Loucy (cell line): ENCODE measurements at regions not wholly inside any gene's neighbourhood (a gene's known extent, or its start where the extent isn't known, plus 50 kb on each side); places are given as distances from the start of the nearest gene placed in this dataset.

Experiments used
- H2AFZ ChIP-seq: fragments of 200-600 bp; sonication (generic); 2 replicates; pipeline ENCODE4 v1.6.0; 2016; ENCODE audit warnings: antibody characterized with exemption, mild to moderate bottlenecking, low read length, moderate library complexity
- H3F3A ChIP-seq: fragments of 200-600 bp; 2 replicates; pipeline ENCODE4 v1.6.0; 2016; ENCODE audit warnings: antibody characterized with exemption, low read depth, mild to moderate bottlenecking
- H3K27me3 ChIP-seq: fragments of 200-600 bp; sonication (generic); 2 replicates; pipeline ENCODE4 v1.6.1; 2014; ENCODE audit warnings: low read length, mild to moderate bottlenecking; ENCODE audit not compliant: insufficient read depth, poor library complexity, severe bottlenecking
- H3K36me3 ChIP-seq: fragments of 200-600 bp; sonication (generic); 2 replicates; pipeline ENCODE4 v1.6.1; 2016; ENCODE audit warnings: low read length; ENCODE audit not compliant: insufficient read depth
- H3K4me1 ChIP-seq: fragments of 200-600 bp; sonication (generic); 2 replicates; pipeline ENCODE4 v1.5.1; 2014; ENCODE audit warnings: low read length, mild to moderate bottlenecking; ENCODE audit not compliant: insufficient read depth, poor library complexity, severe bottlenecking
- H3K4me2 ChIP-seq: fragments of 200-600 bp; sonication (generic); 2 replicates; pipeline ENCODE4 v1.6.0; 2014; ENCODE audit warnings: antibody characterized with exemption, low read length, low read depth, mild to moderate bottlenecking; ENCODE audit not compliant: poor library complexity, severe bottlenecking
- H3K4me3 ChIP-seq: fragments of 200-600 bp; sonication (generic); 2 replicates; pipeline ENCODE4 v1.5.1; 2014; ENCODE audit warnings: low read length, mild to moderate bottlenecking, mixed read lengths; ENCODE audit not compliant: poor library complexity, severe bottlenecking
- H3K79me2 ChIP-seq: fragments of 200-600 bp; sonication (generic); 2 replicates; pipeline ENCODE4 v1.6.1; 2014; ENCODE audit warnings: low read length; ENCODE audit not compliant: insufficient read depth
- H3K9ac ChIP-seq: fragments of 200-600 bp; sonication (generic); 2 replicates; pipeline ENCODE4 v1.6.0; 2014; ENCODE audit warnings: mild to moderate bottlenecking, low read depth, low read length, moderate library complexity; ENCODE audit not compliant: poor library complexity, severe bottlenecking
- H3K9me2 ChIP-seq: fragments of 200-600 bp; sonication (generic); replicated peaks from 2 replicates; pipeline ENCODE4 v1.6.1; 2016; ENCODE audit warnings: low read depth, low read length, mixed read lengths
- H3K9me3 ChIP-seq: fragments of 200-600 bp; sonication (generic); 2 replicates; pipeline ENCODE4 v1.6.1; 2014; ENCODE audit warnings: mild to moderate bottlenecking, antibody characterized with exemption, low read length, low read depth; ENCODE audit not compliant: insufficient read depth
- H4K20me1 ChIP-seq: fragments of 200-600 bp; sonication (generic); 2 replicates; pipeline ENCODE4 v1.6.0; 2014; ENCODE audit warnings: antibody characterized with exemption, low read length, mild to moderate bottlenecking; ENCODE audit not compliant: insufficient read depth, poor library complexity, severe bottlenecking
- EZH2phosphoT487 ChIP-seq: fragments of 200-600 bp; IDR thresholded peaks from 2 replicates; pipeline ENCODE4 v1.6.1; 2018; ENCODE audit warnings: antibody characterized with exemption, mild to moderate bottlenecking, moderate library complexity, borderline replicate concordance
- TF ChIP-seq, protein P1 (sequence below): fragments of 200-600 bp; sonication (generic); conservative IDR thresholded peaks from 2 replicates; pipeline ENCODE4 v1.5.1; 2014; ENCODE audit warnings: mild to moderate bottlenecking, antibody characterized with exemption, low read length

DNA sequence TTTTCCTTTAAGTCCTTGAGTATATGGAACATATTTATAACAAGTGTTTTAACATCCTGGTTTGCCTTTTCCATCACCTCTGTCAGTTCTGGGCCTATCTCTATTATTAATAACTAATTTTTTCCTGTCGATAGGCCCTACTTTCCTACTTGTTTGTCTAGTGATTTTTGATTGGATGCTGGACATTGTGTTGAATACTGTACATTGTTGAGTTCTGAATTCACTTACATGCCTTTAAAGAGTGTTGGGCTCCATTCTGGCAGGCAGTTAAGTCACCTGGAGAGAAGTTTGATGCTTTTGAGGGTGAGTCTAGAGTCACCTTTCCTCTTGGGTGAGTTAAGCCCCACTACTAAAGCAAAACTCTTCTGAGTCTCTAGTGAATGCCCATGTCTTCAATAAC lies 77.5 kb upstream of the C14orf180 start:
- Histone ChIP-seq H3K36me3 (no peaks in the 10 kb centered on the region), H3K4me1 (no peaks in the 10 kb centered on the region), H3K9me2 (no peaks in the 10 kb centered on the region), H3K9ac (no peak overlapping the region), H3K4me3 (no peak overlapping the region), H3F3A (no peaks in the 10 kb centered on the region), H3K27me3 (no peaks in the 10 kb centered on the region), H4K20me1 (no peaks in the 10 kb centered on the region), H2AFZ (no peak overlapping the region), H3K9me3 (no peaks in the 10 kb centered on the region; the same call in 1 of the 2 replicates), H3K79me2 (no peaks in the 10 kb centered on the region), H3K4me2 (no peak overlapping the region)
- no peak for TF ChIP-seq EZH2phosphoT487
- TF ChIP-seq, protein P1, sequence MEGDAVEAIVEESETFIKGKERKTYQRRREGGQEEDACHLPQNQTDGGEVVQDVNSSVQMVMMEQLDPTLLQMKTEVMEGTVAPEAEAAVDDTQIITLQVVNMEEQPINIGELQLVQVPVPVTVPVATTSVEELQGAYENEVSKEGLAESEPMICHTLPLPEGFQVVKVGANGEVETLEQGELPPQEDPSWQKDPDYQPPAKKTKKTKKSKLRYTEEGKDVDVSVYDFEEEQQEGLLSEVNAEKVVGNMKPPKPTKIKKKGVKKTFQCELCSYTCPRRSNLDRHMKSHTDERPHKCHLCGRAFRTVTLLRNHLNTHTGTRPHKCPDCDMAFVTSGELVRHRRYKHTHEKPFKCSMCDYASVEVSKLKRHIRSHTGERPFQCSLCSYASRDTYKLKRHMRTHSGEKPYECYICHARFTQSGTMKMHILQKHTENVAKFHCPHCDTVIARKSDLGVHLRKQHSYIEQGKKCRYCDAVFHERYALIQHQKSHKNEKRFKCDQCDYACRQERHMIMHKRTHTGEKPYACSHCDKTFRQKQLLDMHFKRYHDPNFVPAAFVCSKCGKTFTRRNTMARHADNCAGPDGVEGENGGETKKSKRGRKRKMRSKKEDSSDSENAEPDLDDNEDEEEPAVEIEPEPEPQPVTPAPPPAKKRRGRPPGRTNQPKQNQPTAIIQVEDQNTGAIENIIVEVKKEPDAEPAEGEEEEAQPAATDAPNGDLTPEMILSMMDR = no peak

GRCh38 chr14:104503691-104504090 lies 75.9 kb upstream of the C14orf180 start:
- H3K36me3 ChIP-seq = no peaks in the 10 kb centered on the region
- no peak for TF ChIP-seq EZH2phosphoT487
- TF ChIP-seq, protein P1 = no peak
- H3K4me1 ChIP-seq = no peaks in the 10 kb centered on the region
- H3K9me3 ChIP-seq = no peaks in the 10 kb centered on the region; the same call in 1 of the 2 replicates
- H2AFZ ChIP-seq = no peak overlapping the region
- H3K79me2 ChIP-seq = no peaks in the 10 kb centered on the region
- H4K20me1 ChIP-seq = no peaks in the 10 kb centered on the region
- no peak overlapping the region for H3K4me2 ChIP-seq
- H3K9ac ChIP-seq = no peak overlapping the region
- H3K9me2 ChIP-seq = no peaks in the 10 kb centered on the region
- H3K4me3 ChIP-seq = no peak overlapping the region
- H3K27me3 ChIP-seq = no peaks in the 10 kb centered on the region
- H3F3A ChIP-seq = no peaks in the 10 kb centered on the region

DNA sequence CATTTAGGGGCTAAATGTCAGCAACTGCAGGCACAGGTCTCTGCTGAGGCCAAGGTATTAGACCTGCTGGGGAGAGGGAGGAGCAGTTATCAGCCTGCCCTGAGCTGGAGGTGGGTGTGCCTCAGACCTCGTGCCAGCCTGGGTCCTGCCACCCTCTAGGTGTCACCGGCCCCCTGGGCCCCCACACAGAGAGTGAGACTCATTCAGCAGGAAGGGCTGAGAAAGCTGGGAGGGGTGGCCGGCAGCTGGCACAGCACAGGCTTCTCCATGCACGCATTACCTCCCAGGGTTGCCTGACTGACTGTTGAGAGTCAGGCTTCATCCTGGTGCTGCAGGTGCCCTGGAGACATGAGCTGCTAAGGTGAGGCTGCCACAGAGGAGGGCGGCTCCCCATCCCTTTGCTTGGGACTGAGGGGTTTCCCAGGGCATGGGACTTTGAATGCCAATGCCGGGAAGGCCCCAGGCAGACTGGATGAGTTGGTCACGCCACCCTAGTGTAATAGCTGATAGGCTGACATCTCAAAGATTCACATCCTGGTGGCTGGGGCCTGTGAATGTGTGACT lies 75.3 kb upstream of the C14orf180 start:
- H3K9ac ChIP-seq = no peak overlapping the region
- H3K36me3 ChIP-seq = no peaks in the 10 kb centered on the region
- no peaks in the 10 kb centered on the region; the same call in 1 of the 2 replicates for H3K9me3 ChIP-seq
- H4K20me1 ChIP-seq = no peaks in the 10 kb centered on the region
- no peaks in the 10 kb centered on the region for H3K4me1 ChIP-seq
- no peak overlapping the region for H3K4me3 ChIP-seq
- H3K27me3 ChIP-seq = no peaks in the 10 kb centered on the region
- TF ChIP-seq, protein P1 = no peak
- TF ChIP-seq EZH2phosphoT487 = no peak
- no peak overlapping the region for H3K4me2 ChIP-seq
- H2AFZ ChIP-seq = no peak overlapping the region
- no peaks in the 10 kb centered on the region for H3K79me2 ChIP-seq
- no peaks in the 10 kb centered on the region for H3K9me2 ChIP-seq
- H3F3A ChIP-seq = no peaks in the 10 kb centered on the region
